GM21367 (cell line): ENCODE measurements at regions not wholly inside any gene's neighbourhood (a gene's known extent, or its start where the extent isn't known, plus 50 kb on each side); places are given as distances from the start of the nearest gene placed in this dataset.
A peak's percentile ranks its signal among the peaks of the same experiment; 100 is the strongest.
"Not testable (repeated sequence)": the region's sequence is repeated elsewhere in the genome, so short reads cannot be mapped to it uniquely, and the experiment has no call there.

Source experiments
- ATAC-seq: cut with Tn5 transposase; IDR thresholded peaks from one replicate; pipeline ENCODE4 v1.9.1; 2021; ENCODE audit not compliant: unreplicated experiment

DNA sequence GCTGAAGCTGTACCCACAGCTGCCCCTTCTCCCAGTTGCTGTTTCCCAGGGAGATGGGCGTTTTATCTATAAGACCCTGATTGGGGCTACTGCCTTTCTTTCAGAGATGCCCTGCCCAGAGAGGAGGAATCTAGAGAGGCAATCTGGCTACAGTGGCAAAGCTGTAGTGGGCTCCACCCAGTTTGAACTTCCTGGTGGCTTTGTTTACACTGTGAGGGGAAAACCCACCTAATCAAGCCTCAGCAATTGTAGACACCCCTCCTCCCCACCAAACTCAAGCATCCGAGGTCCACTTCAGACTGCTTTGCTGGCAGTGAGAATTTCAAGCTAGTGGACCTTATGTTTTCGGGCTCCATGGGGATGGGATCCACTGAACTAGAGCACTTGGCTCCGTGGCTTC lies 240.4 kb upstream of the AFF2 start:
- no peak for ATAC-seq

DNA sequence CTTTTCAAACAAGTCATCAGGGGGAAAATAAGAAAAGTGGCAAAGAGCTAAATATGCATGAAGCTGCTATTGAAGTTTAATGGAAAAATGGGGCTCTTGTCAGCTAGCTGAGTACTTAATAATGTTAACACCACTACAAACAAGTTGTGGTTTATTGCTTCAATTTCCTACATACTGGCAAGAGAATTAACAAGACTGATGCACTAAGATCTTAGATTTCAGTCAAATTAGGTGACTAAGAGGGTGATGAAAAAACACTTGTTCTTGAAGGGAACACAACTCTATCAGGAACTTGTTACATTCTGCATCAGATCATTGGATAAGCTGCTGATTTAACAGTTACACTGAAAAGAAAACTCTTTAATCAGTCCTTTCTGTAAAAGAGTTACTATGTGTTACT lies 234.6 kb upstream of the AFF2 start:
- ATAC-seq: no peak

DNA sequence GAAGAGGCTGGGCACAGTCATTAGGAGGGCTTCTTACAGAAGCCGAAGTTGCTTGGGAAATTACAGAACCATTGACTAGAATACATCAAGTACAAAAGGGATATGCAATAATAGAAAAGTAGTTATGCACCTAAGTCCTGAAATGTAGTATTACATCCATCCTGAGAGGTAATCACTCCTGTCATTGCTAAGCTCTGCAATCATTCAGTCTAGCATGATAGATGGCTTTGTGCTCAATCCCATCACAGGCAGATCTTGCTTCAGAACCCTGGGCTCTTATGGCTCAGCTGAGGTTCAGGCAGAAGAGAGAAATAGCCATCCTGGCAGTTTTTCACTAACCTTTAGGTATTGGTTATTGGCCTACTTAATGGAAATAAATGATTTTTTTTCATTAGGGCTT lies 231.7 kb upstream of the AFF2 start:
- ATAC-seq: no peak

DNA sequence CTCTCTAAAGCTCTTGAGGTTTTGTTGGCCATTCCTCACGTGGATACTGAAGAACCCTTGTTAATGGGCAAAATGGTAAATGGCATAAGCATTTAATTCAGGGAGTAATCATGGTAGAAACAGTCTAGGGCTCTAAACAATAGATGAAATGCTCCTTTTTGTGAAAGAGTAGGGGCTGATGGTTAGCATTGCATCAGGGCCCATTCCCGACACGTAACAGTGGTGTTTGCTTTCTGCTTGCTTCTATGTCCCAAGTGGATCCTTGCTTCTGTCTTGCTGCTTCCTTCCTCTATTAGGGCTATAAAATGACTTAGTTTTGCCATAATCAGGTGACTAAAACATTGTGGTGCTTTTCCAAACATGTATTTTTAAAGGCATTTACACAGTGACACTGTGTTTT lies 230.9 kb upstream of the AFF2 start:
- ATAC-seq: no peak

DNA sequence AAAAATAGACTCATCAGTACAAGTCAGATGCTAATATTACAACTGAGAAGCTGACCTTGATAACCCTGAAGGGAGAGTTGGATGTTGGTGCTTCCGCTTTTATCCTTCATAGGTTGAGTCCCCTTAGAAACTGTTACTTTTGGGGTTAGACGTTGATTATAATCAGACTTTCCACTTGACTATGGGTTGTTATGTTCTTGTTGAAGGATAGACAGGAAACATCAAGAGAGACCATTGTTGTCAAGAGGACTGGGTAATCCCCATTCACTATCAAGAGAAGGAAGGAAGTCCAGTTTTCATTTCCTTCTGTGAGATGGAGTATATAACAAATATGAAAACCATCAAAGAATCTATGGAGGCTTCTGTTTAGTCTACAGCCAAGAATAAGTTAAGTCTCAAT lies 229.9 kb upstream of the AFF2 start:
- no peak for ATAC-seq

DNA sequence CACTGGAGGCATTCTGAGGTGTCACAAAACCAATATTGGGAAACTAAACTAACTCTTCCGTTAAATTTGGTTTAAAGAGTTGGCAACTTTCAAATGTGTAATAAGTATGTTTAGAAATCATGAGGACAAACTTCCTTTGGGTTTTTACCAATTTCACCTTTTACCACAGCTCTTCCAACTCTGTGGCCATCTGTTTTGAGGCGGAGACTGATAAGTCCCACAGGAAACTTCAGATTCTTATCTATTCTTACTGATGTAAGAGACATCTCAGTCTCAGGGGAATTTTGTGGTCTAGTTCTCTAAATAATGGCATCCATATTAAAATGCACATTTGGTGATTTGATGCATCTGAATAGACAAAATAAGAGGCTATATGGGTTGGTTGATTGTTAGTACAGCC lies 229.2 kb upstream of the AFF2 start:
- ATAC-seq: no peak

DNA sequence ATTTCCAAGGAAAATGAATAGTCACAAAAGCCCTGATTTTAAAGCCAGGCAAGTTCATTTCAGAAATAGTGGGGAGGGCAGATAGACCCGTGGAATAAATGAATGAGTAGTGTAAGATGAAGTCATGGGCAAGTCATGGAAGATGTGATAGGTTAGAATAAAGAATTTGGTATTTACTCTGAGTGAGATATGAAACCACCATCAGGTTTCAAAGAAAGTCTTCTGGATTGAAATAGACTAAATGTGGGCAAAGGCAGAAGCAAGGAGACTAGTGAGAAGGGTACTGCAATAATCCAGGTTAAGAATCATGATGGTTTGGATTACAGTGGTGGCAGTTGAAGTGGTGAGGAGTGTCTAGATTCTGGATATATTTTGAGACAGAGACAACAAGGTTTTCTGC lies 218.5 kb upstream of the AFF2 start:
- ATAC-seq: no peak

DNA sequence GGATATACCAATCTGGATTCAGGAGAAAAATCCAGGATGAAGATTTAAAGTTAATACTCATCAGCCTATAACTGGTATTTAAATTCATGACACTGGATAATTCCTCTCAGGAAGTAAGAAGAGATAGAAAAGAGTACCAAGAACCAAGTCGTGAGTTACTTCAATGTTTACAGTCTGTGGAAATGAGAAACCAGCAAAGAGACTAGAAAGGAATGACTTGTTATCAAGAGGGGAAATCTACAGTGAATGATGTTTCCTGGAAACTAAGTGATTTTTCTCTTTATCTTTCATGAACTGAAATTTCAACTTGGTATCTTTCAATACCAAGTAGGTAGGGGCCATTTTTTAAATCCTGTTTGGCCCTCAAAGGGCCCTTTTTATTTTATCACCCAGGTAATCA lies 217.9 kb upstream of the AFF2 start:
- no peak for ATAC-seq

DNA sequence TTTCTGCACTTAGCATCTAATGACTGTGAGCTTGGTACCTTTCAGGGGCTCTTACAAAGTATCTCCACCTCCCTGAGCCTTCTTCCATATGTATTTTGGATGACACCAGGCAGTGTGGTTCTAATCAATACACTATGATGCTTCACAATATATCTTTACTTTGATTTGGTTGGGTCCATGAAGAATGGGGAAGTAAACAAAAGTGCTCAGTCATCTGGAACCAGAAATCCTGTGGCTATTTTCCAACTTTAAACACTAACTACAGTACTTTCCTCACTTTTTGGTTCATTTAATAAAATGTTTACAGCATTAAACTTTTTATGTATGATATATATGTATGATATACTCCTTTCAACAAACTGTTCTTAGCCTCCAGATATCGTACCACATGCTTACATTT lies 216.4 kb upstream of the AFF2 start:
- ATAC-seq: no peak

DNA sequence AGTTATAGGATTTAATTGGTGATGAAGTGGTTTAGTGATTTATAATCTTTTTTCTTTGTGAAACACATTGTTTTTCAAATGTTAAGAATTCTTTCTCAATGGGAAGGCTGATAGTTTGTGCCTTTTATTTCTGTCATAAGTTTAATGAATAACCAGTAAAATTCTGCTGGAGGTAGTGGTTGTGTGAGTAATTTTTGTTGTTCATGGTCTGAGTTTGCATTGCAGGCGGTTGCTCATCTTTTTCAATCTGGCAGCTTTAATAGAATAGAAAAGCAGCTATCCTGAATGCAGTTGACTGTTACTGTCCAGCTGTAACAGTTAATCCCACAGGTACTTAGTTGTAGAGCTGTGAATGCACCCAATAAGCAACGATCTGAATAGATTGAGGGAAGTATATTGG lies 215.6 kb upstream of the AFF2 start:
- ATAC-seq: no peak

DNA sequence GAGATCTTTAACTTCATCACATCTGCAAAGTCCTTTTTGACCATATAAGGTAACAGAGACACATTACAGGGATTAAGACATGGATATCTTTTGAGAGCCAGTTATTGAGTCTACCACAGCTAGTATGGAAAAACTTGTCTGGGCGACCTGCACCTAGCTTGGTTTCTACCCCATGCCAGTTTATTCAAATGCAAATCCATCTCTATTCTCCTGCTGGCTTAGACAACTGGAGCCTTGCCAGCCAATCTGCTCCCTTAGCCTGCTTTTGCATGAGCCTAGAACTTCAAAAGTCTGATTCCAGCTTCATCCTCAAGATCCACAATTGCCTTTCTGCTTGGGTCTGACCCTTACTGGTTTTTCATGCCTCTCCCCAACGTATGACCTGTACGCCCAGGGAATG lies 212.0 kb upstream of the AFF2 start:
- ATAC-seq: no peak

DNA sequence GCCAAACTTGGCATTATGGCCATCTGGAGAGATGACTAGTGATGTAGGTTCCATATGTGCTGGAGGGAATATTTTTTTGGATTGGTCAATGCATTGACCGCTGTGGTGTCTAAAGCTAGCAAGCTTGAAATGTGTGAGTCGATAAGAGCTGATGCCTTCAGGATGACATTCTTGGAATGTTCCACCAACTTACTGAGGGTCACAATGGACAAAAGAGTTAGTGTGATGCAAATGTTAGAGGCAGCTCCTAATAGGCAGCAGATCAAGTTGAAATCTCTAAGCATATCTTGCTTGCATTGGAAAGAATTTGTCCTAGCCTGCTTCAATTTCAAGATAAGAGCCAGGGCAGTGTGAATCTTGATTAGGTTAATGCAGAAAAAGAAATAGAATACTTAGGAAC lies 210.4 kb upstream of the AFF2 start:
- ATAC-seq: no peak

DNA sequence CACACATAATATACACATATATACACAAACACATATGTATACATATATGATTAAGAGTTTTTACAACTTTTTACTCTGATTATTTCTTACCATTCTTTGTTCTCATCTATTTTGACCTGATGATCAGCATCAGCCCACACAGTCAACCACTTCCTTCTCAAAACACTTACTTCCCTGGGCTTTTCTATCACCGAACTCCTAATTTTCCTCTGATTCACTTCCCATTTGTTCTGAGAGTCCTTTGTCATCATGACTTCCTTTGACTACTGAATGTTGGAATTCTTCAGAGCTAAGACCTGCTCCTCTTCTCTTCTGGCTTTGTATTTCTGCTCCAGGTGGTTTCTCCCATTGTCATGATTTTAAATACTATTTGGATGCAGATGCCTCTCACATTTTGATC lies 209.5 kb upstream of the AFF2 start:
- ATAC-seq: no peak

DNA sequence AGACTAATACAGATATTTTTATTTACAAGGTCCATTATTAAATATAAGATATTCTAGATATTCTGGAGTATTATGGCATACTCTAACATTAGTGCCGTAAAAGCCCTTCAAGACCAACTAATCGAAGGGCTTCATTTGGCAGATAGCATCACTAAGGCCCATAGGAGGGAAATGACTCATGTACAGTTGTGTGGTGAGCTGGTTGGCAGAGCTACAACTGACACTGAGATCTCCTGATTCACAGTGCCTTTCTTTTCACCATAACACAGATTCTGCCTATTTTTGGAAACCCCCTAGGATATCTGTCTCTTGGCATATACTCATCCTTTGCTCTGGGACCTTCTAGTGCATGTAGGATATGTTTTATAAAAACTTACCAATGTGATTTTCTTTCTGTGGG lies 201.7 kb upstream of the AFF2 start:
- ATAC-seq: no peak

DNA sequence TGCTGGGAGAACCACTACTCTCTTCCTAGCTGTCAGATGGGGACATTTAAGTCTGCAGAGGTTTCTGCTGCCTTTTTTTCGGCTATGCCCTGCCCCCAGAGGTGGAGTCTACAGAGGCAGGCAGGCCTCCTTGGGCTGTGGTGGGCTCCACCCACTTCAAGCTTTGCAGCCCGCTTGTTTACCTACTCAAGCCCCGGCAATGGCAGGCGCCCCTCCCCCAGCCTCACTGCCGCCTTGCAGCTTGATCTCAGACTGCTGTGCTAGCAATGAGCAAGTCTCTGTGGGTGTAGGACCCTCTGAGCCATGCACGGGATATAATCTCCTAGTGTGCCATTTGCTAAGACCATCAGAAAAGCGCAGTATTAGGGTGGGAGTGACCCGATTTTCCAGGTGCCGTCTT lies 195.2 kb upstream of the AFF2 start:
- ATAC-seq: not testable (repeated sequence)

DNA sequence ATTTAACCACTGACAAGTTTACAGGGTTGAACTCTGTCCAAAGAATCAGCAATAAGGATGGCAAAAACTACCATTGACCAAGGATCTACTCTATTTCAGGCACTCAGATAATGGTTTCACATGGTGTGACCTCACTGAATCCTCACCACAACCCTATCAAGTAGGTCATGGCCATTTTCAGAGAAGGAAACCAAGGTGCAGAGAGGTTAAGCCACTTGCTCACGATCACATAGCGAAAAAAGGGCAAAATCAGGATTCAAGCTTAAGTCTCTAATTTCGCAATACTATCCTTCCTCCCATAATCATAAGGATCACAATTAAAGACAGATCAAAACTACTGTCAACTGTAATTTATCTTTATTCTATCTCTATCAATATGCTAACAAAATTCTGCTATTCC lies 191.0 kb upstream of the AFF2 start:
- ATAC-seq: no peak

DNA sequence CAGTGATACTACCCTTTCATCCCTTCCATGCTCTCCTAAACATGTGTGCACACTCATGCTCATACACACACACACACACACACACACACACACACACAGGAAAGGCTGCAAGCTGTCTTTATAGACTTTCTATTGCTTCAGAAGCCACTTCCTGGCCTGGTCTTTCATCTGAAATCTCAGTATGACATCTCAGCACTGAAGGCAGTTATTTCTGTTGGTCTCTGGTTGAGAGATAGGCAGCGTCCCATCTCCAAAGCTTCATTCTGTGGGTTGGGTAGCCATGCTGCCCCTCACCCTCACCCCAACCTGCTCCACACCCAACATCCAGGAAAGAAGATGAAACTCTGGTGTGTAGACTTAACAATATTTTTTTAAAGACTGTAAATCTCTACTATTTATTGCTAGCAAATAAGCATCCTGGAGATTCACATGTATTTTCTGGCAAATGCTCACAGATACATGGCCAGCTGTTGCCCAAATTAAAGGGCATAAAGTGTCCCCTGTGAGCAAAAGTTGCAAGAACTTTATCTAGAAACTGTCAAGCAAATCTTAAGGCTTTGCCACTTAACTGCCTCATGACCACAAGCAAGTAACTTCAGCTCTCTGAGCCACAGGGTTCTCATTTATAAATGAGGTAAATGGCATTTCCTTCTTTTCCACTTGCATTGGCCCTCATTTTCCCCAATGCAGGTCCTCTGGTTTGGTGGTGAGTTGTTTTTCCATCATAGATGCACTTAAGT lies 189.8 kb upstream of the AFF2 start:
- peak; percentile 96 for ATAC-seq

DNA sequence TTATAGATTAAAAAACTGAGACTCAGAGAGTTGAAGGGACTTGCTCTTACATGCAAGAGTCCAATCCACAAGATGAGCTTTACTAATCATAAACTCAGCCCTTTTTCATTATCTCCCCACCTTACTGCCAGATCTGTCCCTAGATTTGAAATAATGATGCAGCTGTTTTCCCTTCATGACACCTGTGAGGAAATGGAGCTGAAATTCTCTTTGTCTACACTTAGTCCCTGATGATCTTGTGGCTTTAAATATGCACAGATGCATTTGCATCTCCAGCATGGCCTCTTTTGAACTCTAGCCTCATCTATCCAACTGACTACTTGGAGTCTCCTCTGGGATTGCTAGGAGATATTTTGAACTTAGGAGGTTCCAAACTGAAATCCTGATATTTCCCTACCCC lies 188.9 kb upstream of the AFF2 start:
- no peak for ATAC-seq

DNA sequence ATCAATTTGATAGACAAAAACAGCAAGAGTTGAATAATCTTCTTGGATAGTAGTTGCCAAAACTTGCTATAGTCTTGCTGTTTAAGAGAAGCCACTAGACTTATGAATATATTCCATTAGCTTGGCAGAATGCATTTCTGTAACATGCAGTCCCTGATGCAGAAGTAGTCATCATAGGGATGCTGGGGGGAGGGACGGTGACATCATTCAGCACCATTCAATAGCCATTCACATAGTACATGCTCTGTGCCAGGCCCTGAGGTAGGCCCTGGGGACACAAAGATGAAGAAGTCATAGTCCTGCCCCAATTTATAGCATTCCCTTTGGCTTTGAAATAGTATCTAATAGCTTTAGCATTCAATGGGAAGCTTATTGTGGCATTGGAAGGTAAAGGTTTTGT lies 185.5 kb upstream of the AFF2 start:
- no peak for ATAC-seq

DNA sequence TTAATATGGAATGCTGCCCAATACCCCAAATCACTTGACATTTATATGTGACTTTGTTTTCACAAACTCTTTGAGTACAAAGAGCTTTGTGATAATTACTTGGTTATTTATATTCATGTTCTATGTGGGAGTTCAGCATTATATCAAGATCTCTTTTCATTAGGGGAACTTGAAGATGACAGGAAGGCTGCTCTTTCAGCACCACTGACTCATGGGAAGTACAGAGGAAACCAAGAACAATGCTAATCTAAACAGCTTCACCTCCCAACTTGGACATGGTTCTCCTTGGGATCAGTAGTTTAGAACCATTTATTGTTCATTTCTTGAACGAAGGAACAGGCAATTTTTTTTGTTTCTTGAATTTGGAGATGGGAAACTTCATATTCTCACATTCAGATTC lies 184.0 kb upstream of the AFF2 start:
- no peak for ATAC-seq

DNA sequence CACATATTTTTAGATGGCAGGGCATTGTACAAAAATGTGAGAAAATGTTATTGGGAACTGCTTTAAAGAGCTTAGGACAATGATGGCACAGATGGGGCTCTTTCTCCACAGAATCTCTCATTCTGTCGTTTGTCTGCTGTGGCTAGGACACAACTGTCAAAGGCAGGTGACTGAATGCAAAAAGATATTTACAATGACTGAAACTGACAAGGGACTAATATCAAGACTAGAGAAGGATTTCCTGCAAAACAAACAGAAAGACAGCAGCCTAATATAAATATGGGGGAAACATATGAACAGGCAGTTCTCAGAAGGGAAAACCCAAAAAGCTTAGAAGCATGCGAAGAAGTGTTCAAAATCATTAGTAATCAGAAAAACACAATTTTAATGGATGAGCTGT lies 177.5 kb upstream of the AFF2 start:
- ATAC-seq: no peak

DNA sequence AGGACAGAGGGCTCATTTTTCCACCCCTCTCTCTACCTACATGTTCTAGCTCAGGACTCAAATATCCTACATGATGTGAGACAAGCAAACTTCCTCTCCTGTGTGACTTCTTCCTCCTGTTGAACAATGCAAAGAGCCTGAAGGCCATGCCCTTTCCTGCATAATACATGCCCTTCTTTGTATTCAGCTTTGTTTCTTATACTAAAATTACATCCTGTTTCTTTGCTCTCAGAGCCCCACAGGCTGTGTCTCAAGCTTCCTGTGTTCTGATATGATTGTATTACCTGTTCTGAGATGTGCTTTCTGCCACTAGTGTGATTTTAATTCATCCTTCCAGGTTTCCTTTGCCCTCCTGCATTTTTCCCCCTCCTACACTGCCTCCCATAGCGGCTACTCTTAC lies 166.4 kb upstream of the AFF2 start:
- no peak for ATAC-seq

DNA sequence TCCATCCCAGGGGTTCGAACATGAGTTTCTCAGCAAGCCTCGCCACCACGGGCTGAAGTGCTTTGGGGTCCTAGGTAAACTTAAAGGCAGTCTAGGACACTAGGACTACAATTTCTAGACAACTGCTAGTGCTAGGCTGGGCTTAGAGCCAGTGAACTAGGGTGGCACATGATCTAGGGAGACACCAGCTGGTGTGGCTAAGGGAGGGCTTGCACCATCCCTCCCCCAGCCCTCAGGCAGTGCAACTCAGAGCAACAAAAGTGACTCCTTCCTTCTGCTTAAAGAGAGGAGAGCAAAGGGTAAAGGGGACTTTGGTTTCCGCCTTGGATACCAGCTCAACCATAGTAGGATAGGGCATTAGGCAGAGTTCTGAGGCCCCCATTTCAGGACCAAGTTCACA lies 162.5 kb upstream of the AFF2 start:
- ATAC-seq: no peak

DNA sequence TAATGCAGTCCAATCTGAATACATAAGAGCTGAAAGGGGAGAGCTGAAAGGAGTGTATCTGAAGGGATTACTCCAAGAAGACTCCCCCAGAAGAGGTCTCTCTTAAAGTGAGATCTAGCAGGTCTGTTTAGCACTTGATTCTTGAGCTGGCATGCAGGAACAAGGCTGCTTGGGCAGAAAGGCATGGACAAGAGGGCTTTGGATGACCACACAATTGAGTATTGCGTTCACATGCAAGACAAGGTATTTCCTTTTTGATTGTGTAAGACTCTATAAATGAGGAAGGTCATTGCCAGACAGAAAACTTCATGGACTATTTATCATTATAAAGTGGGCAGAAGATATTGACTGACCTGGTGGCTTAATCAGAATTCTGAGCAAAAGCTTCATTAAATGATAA lies 145.5 kb upstream of the AFF2 start:
- ATAC-seq: no peak
